IPS-15b (cell line): ENCODE measurements at regions not wholly inside any gene's neighbourhood (a gene's known extent, or its start where the extent isn't known, plus 50 kb on each side); places are given as distances from the start of the nearest gene placed in this dataset.

Experiments used
- H3K27me3 ChIP-seq: one replicate; pipeline ENCODE4 v1.6.1; 2013; ENCODE audit warnings: low read length; ENCODE audit not compliant: control insufficient read depth, insufficient read depth
- H3K36me3 ChIP-seq: one replicate; pipeline ENCODE4 v1.6.1; 2013; ENCODE audit warnings: low read length; ENCODE audit not compliant: control insufficient read depth, insufficient read depth
- H3K4me1 ChIP-seq: one replicate; pipeline ENCODE4 v1.6.1; 2013; ENCODE audit warnings: mild to moderate bottlenecking, low read length; ENCODE audit not compliant: control insufficient read depth, insufficient read depth
- H3K4me3 ChIP-seq: one replicate; pipeline ENCODE4 v1.5.1; 2013; ENCODE audit warnings: low read depth, low read length
- H3K9ac ChIP-seq: one replicate; pipeline ENCODE4 v1.6.1; 2013; ENCODE audit warnings: low read depth, mild to moderate bottlenecking, low read length
- H3K9me3 ChIP-seq: one replicate; pipeline ENCODE4 v1.6.1; 2013; ENCODE audit warnings: mild to moderate bottlenecking, low read length; ENCODE audit not compliant: control insufficient read depth, insufficient read depth

- no peaks in the 10 kb centered on the region for H3K9me3 ChIP-seq
- H3K9ac ChIP-seq = no peak overlapping the region
- H3K27me3 ChIP-seq = no peaks in the 10 kb centered on the region
- no peak overlapping the region for H3K4me3 ChIP-seq
- H3K36me3 ChIP-seq = no peaks in the 10 kb centered on the region
- peaks cover 2% of the 10 kb centered on the region for H3K4me1 ChIP-seq
Measured at GRCh38 chr4:27467351-27467750, 606.7 kb downstream of the STIM2 start.

- no peaks in the 10 kb centered on the region for H3K4me1 ChIP-seq
- H3K4me3 ChIP-seq = no peak overlapping the region
- no peaks in the 10 kb centered on the region for H3K36me3 ChIP-seq
- no peaks in the 10 kb centered on the region for H3K27me3 ChIP-seq
- no peaks in the 10 kb centered on the region for H3K9me3 ChIP-seq
- H3K9ac ChIP-seq = no peak overlapping the region
Measured at GRCh38 chr4:27472364-27472763, 611.7 kb downstream of the STIM2 start.

GRCh38 chr4:27474691-27475090, 614.0 kb downstream of the STIM2 start:
- no peaks in the 10 kb centered on the region for H3K36me3 ChIP-seq
- H3K9ac ChIP-seq = no peak overlapping the region
- no peaks in the 10 kb centered on the region for H3K27me3 ChIP-seq
- no peaks in the 10 kb centered on the region for H3K4me1 ChIP-seq
- no peak overlapping the region for H3K4me3 ChIP-seq
- H3K9me3 ChIP-seq = no peaks in the 10 kb centered on the region

- Histone ChIP-seq H3K36me3 (no peaks in the 10 kb centered on the region), H3K4me1 (no peaks in the 10 kb centered on the region)
Measured at GRCh38 chr4:27484216-27484615, 623.6 kb downstream of the STIM2 start.

GRCh38 chr4:27490315-27490714, 629.7 kb downstream of the STIM2 start:
- no peaks in the 10 kb centered on the region for H3K36me3 ChIP-seq
- no peaks in the 10 kb centered on the region for H3K9me3 ChIP-seq
- no peaks in the 10 kb centered on the region for H3K27me3 ChIP-seq
- no peak overlapping the region for H3K4me3 ChIP-seq
- H3K9ac ChIP-seq = no peak overlapping the region
- H3K4me1 ChIP-seq = no peaks in the 10 kb centered on the region

More at GRCh38 chr4:27484216-27484615, 623.6 kb downstream of the STIM2 start:
- Histone ChIP-seq H3K27me3 (no peaks in the 10 kb centered on the region), H3K9me3 (no peaks in the 10 kb centered on the region), H3K4me3 (no peak overlapping the region), H3K9ac (no peak overlapping the region)

- Histone ChIP-seq H3K4me1 (no peaks in the 10 kb centered on the region), H3K27me3 (no peaks in the 10 kb centered on the region), H3K36me3 (no peaks in the 10 kb centered on the region), H3K9ac (no peak overlapping the region), H3K4me3 (no peak overlapping the region), H3K9me3 (no peaks in the 10 kb centered on the region)
Measured at GRCh38 chr4:27490766-27491165, 630.1 kb downstream of the STIM2 start.

GRCh38 chr4:27506401-27506800, 645.8 kb downstream of the STIM2 start:
- no peaks in the 10 kb centered on the region for H3K27me3 ChIP-seq
- H3K4me3 ChIP-seq = no peak overlapping the region
- H3K9me3 ChIP-seq = no peaks in the 10 kb centered on the region
- H3K9ac ChIP-seq = no peak overlapping the region
- no peaks in the 10 kb centered on the region for H3K4me1 ChIP-seq
- H3K36me3 ChIP-seq = no peaks in the 10 kb centered on the region

- H3K9me3 ChIP-seq = no peaks in the 10 kb centered on the region
- no peaks in the 10 kb centered on the region for H3K36me3 ChIP-seq
- H3K27me3 ChIP-seq = no peaks in the 10 kb centered on the region
- H3K9ac ChIP-seq = no peak overlapping the region
- no peaks in the 10 kb centered on the region for H3K4me1 ChIP-seq
- no peak overlapping the region for H3K4me3 ChIP-seq
Measured at GRCh38 chr4:27514711-27515110, 654.1 kb downstream of the STIM2 start.

- no peak overlapping the region for H3K9ac ChIP-seq
- H3K36me3 ChIP-seq = no peaks in the 10 kb centered on the region
- no peak overlapping the region for H3K4me3 ChIP-seq
- H3K9me3 ChIP-seq = no peaks in the 10 kb centered on the region
- no peaks in the 10 kb centered on the region for H3K4me1 ChIP-seq
- no peaks in the 10 kb centered on the region for H3K27me3 ChIP-seq
Measured at GRCh38 chr4:27515140-27515539, 654.5 kb downstream of the STIM2 start.

- Histone ChIP-seq H3K36me3 (no peaks in the 10 kb centered on the region), H3K9me3 (no peaks in the 10 kb centered on the region), H3K4me3 (no peak overlapping the region), H3K27me3 (no peaks in the 10 kb centered on the region), H3K4me1 (no peaks in the 10 kb centered on the region), H3K9ac (no peak overlapping the region)
Measured at GRCh38 chr4:27518876-27519275, 658.2 kb downstream of the STIM2 start.

- Histone ChIP-seq H3K27me3 (no peaks in the 10 kb centered on the region), H3K4me3 (no peak overlapping the region), H3K4me1 (no peaks in the 10 kb centered on the region), H3K9me3 (no peaks in the 10 kb centered on the region), H3K36me3 (no peaks in the 10 kb centered on the region), H3K9ac (no peak overlapping the region)
Measured at GRCh38 chr4:27524224-27524623, 663.6 kb downstream of the STIM2 start.

- H3K4me3 ChIP-seq = no peak overlapping the region
- no peaks in the 10 kb centered on the region for H3K27me3 ChIP-seq
- H3K4me1 ChIP-seq = no peaks in the 10 kb centered on the region
- H3K36me3 ChIP-seq = no peaks in the 10 kb centered on the region
- no peaks in the 10 kb centered on the region for H3K9me3 ChIP-seq
- no peak overlapping the region for H3K9ac ChIP-seq
Measured at GRCh38 chr4:27534488-27534887, 673.8 kb downstream of the STIM2 start.
